HEK293T (cell line): ENCODE measurements at regions not wholly inside any gene's neighbourhood (a gene's known extent, or its start where the extent isn't known, plus 50 kb on each side); places are given as distances from the start of the nearest gene placed in this dataset.

Source experiments
- FOXM1 ChIP-seq: fragments of 450-650 bp; IDR thresholded peaks from 2 replicates; pipeline ENCODE4 v1.6.1; 2017; ENCODE audit warnings: mild to moderate bottlenecking, borderline replicate concordance
- SP1 ChIP-seq: fragments of 450-650 bp; IDR thresholded peaks from 2 replicates; pipeline ENCODE4 v1.6.1; 2017

DNA sequence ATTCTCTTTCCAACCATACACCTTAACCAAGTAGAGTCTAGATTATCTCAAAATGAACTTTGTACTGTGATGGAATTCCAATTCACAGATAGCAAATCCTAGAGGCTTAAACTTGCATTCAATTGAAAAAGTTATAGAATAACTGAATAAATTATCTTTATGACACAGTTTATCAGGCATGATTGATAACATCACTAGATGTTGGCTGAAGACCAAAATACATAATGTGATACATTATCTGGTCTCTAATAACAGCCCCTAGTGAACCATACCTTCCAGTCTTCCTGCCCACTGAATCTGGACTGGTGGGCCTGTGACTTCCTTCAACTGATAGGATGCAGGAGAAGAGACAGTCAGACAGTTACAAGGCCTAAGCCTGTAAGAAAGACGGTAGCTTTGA is 165.2 kb upstream of the CMC1 start:
- TF ChIP-seq FOXM1: no peak
- no peak for TF ChIP-seq SP1
